Panc1 (cell line): ENCODE measurements at regions not wholly inside any gene's neighbourhood (a gene's known extent, or its start where the extent isn't known, plus 50 kb on each side); places are given as distances from the start of the nearest gene placed in this dataset.

Experiments
- ATAC-seq: fragments of 200-7000 bp; cut with Tn5 transposase; 2 replicates; pipeline ENCODE4 v1.9.1; 2020; ENCODE audit warnings: mild to moderate bottlenecking, moderate library complexity
- BruUV-seq: library from RNA; stranded (reverse); fragments of 400-500 nt; replicated peaks from 2 replicates; lab custom pipeline; 2021; lab: Mats Ljungman, UMichigan
- CTCF ChIA-PET: fragments of 300-600 bp; sonication (Branson Sonifier 250); formaldehyde crosslinking; loops from one replicate; lab custom pipeline; 2022; ENCODE audit warnings: antibody characterized with exemption; lab: Charles Lee
- POLR2A ChIA-PET: fragments of 300-600 bp; sonication (Branson Sonifier 250); formaldehyde crosslinking; loops from one replicate; lab custom pipeline; 2022; ENCODE audit warnings: antibody characterized with exemption; lab: Charles Lee
- DNase-seq: peaks from one replicate; pipeline ENCODE4 v3.0.0-alpha.2; 2010; ENCODE audit warnings: low read depth, low spot score
- H3K27ac ChIP-seq: 2 replicates; pipeline ENCODE4 v1.5.1; 2011; ENCODE audit warnings: mild to moderate bottlenecking, low read length, inconsistent platforms
- H3K27me3 ChIP-seq: fragments of 200-500 bp; sonication (Bioruptor generic); 2 replicates; pipeline ENCODE4 v1.6.0; 2014; ENCODE audit warnings: low read length, inconsistent platforms; ENCODE audit not compliant: control insufficient read depth, insufficient read depth
- H3K36me3 ChIP-seq: fragments of 200-500 bp; sonication (Bioruptor generic); 2 replicates; pipeline ENCODE4 v1.5.1; 2014; ENCODE audit warnings: inconsistent platforms, mild to moderate bottlenecking, low read length, moderate library complexity; ENCODE audit not compliant: control insufficient read depth, insufficient read depth
- H3K4me1 ChIP-seq: 2 replicates; pipeline ENCODE4 v1.5.1; 2011; ENCODE audit warnings: inconsistent platforms, mild to moderate bottlenecking, low read length, moderate library complexity; ENCODE audit not compliant: control insufficient read depth, insufficient read depth
- H3K4me3 ChIP-seq, 2 experiments: 2 replicates each; pipeline ENCODE4 v1.5.1; 2011 to 2012; ENCODE audit warnings: low read depth in 2 of 2, low read length in 2 of 2, mild to moderate bottlenecking in 2 of 2, inconsistent platforms in 1 of 2, moderate library complexity in 1 of 2
- H3K9me3 ChIP-seq: fragments of 200-500 bp; sonication (Bioruptor generic); 2 replicates; pipeline ENCODE4 v1.5.1; 2014; ENCODE audit warnings: low read depth, mild to moderate bottlenecking, inconsistent platforms, low read length, moderate library complexity; ENCODE audit not compliant: control insufficient read depth, insufficient read depth
- POLR2AphosphoS5 ChIP-seq: IDR thresholded peaks from 2 replicates; pipeline ENCODE4 v1.6.1; 2012; ENCODE audit warnings: mild to moderate bottlenecking, low read depth, low read length, moderate library complexity
- SIN3A ChIP-seq: IDR thresholded peaks from 2 replicates; pipeline ENCODE4 v1.6.1; 2012; ENCODE audit warnings: low read depth, mild to moderate bottlenecking, low read length, moderate library complexity, borderline replicate concordance; ENCODE audit not compliant: insufficient read depth
- TCF7L2 ChIP-seq: IDR thresholded peaks from 2 replicates; pipeline ENCODE4 v1.6.1; 2011; ENCODE audit warnings: mild to moderate bottlenecking, low read depth, low read length, inconsistent platforms
- in situ Hi-C: cut with HindIII; loops from 2 replicates; pipeline ENCODE4 v1.10.0; 2016; ENCODE audit warnings: low sequenced_read_pairs, low pct_unique_long_range_greater_than_20kb
- intact Hi-C: fragments of 100-400 bp; cut with micrococcal nuclease; formaldehyde crosslinking; loops from one replicate; pipeline ENCODE4 v1.10.0; 2022; ENCODE audit not compliant: unreplicated experiment
- TF ChIP-seq, protein P1 (sequence below): fragments of 450-650 bp; IDR thresholded peaks from 2 replicates; pipeline ENCODE4 v1.5.1; 2017; ENCODE audit warnings: mild to moderate bottlenecking
- TF ChIP-seq, protein P2 (sequence below), 2 experiments: IDR thresholded peaks; 2 replicates each; pipeline ENCODE4 v1.6.1; 2011 to 2012; ENCODE audit warnings: low read depth in 2 of 2, control low read depth in 1 of 2, low read length in 1 of 2, mild to moderate bottlenecking in 1 of 2, moderate library complexity in 1 of 2; ENCODE audit not compliant: insufficient read depth in 1 of 2

DNA sequence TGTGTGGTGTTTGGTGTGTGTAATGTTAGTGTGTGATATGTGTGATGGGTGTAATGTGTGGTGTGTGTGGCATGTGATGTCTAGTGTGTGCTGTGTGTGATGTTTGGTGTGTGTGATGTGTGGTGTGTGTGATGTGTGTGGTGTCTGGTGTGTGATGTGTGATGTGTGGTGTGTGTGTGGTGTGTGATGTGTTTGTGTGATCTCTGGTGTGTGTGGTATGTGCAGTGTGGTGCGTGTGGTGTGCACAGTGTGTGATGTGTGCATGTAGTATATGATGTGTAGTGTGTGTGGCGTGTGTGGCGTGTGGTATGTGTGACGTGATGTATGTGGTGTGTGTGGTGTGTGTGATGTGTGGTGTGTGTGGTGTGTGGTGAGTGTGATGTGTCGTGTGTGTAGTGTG, 150.3 kb downstream of the TMEM18 start:
- CTCF ChIA-PET = no interaction called here
- peaks cover 3% of the 10 kb centered on the region; the same call in 1 of the 2 replicates for H3K4me1 ChIP-seq
- no peaks in the 10 kb centered on the region for H3K36me3 ChIP-seq
- H3K9me3 ChIP-seq = no peaks in the 10 kb centered on the region
- no peak overlapping the region for H3K4me3 ChIP-seq
- POLR2A ChIA-PET = no interaction called here
- in situ Hi-C loops (no loop called here), intact Hi-C loops (loop anchor here (5.0 kb wide), 1 partner anchor 1020 kb away; no protein-coding TSS in a partner anchor)
- no peaks in the 10 kb centered on the region for H3K27me3 ChIP-seq
- no peak for DNase-seq
- no peak for TF ChIP-seq TCF7L2
- BruUV-seq = no TSS peak
- no peak overlapping the region for H3K27ac ChIP-seq
- no peak for ATAC-seq

DNA sequence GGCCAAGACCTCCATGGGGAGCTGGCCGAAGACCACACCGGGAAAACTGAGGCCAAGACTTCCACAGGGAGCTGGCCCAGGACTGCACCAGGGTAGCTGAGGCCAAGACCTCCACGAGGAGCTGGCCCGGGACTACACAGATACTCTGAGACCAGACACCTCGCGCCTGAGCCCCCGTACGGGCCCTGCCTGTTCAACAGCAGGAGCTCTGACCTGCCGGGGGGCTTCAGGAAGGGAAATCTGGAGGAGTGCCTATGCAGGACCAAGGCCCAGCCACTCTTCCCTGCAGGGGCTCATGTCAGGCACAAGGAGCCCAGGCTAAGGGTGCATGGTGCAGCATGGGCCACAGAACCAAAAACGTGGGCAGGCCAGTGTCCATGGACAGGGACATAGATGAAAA, 151.6 kb downstream of the TMEM18 start:
- intact Hi-C loops = loop anchor here (5.0 kb wide), 1 partner anchor 1022 kb away; no protein-coding TSS in a partner anchor
- Histone ChIP-seq H3K27ac (no peak overlapping the region), H3K4me3 (no peak overlapping the region), H3K9me3 (no peaks in the 10 kb centered on the region), H3K27me3 (no peaks in the 10 kb centered on the region), H3K4me1 (peaks cover 3% of the 10 kb centered on the region; the same call in 1 of the 2 replicates), H3K36me3 (no peaks in the 10 kb centered on the region)
- no peak for ATAC-seq
- POLR2A ChIA-PET = no interaction called here
- no peak for DNase-seq
- no TSS peak for BruUV-seq
- CTCF ChIA-PET = no interaction called here
- TF ChIP-seq, protein P1, sequence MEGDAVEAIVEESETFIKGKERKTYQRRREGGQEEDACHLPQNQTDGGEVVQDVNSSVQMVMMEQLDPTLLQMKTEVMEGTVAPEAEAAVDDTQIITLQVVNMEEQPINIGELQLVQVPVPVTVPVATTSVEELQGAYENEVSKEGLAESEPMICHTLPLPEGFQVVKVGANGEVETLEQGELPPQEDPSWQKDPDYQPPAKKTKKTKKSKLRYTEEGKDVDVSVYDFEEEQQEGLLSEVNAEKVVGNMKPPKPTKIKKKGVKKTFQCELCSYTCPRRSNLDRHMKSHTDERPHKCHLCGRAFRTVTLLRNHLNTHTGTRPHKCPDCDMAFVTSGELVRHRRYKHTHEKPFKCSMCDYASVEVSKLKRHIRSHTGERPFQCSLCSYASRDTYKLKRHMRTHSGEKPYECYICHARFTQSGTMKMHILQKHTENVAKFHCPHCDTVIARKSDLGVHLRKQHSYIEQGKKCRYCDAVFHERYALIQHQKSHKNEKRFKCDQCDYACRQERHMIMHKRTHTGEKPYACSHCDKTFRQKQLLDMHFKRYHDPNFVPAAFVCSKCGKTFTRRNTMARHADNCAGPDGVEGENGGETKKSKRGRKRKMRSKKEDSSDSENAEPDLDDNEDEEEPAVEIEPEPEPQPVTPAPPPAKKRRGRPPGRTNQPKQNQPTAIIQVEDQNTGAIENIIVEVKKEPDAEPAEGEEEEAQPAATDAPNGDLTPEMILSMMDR = no peak
- TF ChIP-seq, protein P2, sequence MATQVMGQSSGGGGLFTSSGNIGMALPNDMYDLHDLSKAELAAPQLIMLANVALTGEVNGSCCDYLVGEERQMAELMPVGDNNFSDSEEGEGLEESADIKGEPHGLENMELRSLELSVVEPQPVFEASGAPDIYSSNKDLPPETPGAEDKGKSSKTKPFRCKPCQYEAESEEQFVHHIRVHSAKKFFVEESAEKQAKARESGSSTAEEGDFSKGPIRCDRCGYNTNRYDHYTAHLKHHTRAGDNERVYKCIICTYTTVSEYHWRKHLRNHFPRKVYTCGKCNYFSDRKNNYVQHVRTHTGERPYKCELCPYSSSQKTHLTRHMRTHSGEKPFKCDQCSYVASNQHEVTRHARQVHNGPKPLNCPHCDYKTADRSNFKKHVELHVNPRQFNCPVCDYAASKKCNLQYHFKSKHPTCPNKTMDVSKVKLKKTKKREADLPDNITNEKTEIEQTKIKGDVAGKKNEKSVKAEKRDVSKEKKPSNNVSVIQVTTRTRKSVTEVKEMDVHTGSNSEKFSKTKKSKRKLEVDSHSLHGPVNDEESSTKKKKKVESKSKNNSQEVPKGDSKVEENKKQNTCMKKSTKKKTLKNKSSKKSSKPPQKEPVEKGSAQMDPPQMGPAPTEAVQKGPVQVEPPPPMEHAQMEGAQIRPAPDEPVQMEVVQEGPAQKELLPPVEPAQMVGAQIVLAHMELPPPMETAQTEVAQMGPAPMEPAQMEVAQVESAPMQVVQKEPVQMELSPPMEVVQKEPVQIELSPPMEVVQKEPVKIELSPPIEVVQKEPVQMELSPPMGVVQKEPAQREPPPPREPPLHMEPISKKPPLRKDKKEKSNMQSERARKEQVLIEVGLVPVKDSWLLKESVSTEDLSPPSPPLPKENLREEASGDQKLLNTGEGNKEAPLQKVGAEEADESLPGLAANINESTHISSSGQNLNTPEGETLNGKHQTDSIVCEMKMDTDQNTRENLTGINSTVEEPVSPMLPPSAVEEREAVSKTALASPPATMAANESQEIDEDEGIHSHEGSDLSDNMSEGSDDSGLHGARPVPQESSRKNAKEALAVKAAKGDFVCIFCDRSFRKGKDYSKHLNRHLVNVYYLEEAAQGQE (IDR thresholded peaks at IDR 0.05; ENCODE audit: insufficient read depth in 1 of 2, low read depth in 2 of 2, low read length in 1 of 2) = no peak
- TF ChIP-seq SIN3A (no peak), TCF7L2 (no peak), POLR2AphosphoS5 (no peak)
- in situ Hi-C loops = no loop called here

DNA sequence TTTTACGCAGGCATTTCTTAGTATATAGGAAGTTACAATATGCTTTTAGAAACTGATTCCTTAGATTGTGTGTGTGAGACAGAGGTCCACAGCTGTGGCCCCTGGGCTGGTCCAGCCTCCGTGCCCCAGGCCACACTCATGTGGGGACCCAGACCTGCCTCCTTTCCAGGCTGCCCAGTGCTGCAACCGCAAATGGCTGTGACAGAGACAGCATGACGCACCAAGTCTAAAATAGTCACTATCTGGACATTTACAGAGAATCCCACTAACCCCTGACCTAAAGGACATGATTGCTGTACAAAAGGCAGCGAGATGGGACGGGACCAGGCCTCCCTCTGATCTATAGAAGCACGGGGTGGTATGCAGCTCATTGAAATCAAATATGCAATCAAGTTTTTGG, 152.2 kb downstream of the TMEM18 start:
- TF ChIP-seq, protein P1 = no peak
- no peak for TF ChIP-seq TCF7L2
- TF ChIP-seq POLR2AphosphoS5 = no peak
- TF ChIP-seq, protein P2 (IDR thresholded peaks at IDR 0.05; ENCODE audit: insufficient read depth in 1 of 2, low read depth in 2 of 2, low read length in 1 of 2) = no peak
- TF ChIP-seq SIN3A = no peak
- CTCF ChIA-PET = no interaction called here
- Histone ChIP-seq H3K27ac (no peak overlapping the region), H3K36me3 (no peaks in the 10 kb centered on the region), H3K4me3 (no peak overlapping the region), H3K9me3 (no peaks in the 10 kb centered on the region), H3K4me1 (peaks cover 3% of the 10 kb centered on the region; the same call in 1 of the 2 replicates), H3K27me3 (no peaks in the 10 kb centered on the region)
- no TSS peak for BruUV-seq
- DNase-seq (no peak), ATAC-seq (no peak)
- POLR2A ChIA-PET = no interaction called here
- in situ Hi-C loops = no loop called here
- intact Hi-C loops = loop anchor here (5.0 kb wide), 1 partner anchor 1022 kb away; no protein-coding TSS in a partner anchor
